Epithelial cell of proximal tubule (primary cell): ENCODE measurements at regions not wholly inside any gene's neighbourhood (a gene's known extent, or its start where the extent isn't known, plus 50 kb on each side); places are given as distances from the start of the nearest gene placed in this dataset.

Source experiments
- DNase-seq: peaks from one replicate; pipeline ENCODE4 v3.0.0-alpha.2; 2011; ENCODE audit warnings: low read depth
- H3K4me3 ChIP-seq: 2 replicates; pipeline ENCODE4 v1.5.1; 2011; ENCODE audit warnings: low read depth, mild to moderate bottlenecking, low read length
- TF ChIP-seq, protein P1 (sequence below): conservative IDR thresholded peaks from 2 replicates; pipeline ENCODE4 v1.5.1; 2012; ENCODE audit warnings: low read depth, mild to moderate bottlenecking, low read length

DNA sequence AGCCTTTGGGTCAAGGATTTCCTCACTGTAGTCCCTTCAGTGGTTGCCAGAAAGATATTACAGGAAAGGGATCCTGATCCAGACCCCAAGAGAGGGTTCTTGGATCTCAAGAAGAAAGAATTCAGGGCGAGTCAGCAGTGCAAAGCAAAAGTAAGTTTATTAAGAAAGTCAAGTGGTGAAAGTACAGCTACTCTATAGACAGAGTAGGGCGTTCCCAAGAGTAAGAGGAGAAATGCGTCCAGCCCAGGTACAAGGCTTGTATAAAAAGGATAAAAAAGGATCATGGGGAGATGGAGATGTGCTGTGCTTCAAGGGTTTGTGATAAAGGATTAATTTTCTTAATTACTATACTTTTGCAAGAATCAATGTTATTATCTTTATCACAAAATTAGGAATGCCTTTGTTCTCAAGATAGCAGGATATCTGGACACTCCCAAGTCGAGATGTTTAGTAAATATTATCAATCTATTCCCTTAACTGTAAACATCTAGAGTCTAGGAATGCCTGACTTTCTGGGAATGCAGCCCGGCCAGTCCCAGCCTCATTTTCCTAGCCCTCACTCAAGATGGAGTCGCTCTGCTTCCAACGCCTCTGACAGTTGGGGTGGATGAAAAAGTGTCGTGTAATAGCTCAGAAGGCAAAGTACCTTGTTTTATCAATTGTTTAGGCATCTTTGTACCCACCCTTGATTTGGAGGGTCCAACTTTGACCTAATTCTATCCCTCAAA lies 360.7 kb downstream of the GPM6A start:
- DNase-seq = no peak
- TF ChIP-seq, protein P1, sequence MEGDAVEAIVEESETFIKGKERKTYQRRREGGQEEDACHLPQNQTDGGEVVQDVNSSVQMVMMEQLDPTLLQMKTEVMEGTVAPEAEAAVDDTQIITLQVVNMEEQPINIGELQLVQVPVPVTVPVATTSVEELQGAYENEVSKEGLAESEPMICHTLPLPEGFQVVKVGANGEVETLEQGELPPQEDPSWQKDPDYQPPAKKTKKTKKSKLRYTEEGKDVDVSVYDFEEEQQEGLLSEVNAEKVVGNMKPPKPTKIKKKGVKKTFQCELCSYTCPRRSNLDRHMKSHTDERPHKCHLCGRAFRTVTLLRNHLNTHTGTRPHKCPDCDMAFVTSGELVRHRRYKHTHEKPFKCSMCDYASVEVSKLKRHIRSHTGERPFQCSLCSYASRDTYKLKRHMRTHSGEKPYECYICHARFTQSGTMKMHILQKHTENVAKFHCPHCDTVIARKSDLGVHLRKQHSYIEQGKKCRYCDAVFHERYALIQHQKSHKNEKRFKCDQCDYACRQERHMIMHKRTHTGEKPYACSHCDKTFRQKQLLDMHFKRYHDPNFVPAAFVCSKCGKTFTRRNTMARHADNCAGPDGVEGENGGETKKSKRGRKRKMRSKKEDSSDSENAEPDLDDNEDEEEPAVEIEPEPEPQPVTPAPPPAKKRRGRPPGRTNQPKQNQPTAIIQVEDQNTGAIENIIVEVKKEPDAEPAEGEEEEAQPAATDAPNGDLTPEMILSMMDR = no peak

DNA sequence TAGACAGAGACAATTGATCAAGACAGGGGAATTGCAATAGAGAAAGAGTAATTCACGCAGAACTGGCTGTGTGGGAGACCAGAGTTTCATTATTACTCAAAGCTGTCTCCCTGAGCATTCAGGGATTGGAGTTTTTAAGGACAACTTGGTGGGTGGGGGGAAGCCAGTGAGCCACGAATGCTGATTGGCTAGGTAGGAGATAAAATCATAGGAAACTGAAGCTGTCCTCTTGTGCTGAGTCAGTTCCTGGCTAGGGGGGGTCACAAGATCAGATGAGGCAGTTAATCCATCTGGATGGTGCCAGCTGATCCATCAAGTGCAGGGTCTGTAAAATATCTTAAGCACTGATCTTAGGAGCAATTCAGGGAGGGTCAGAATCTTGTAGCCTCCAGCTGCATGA lies 358.6 kb downstream of the GPM6A start:
- no peak for DNase-seq
- no peak overlapping the region for H3K4me3 ChIP-seq
- TF ChIP-seq, protein P1 = no peak

More for the DNA sequence above, 360.7 kb downstream of the GPM6A start:
- H3K4me3 ChIP-seq = no peak overlapping the region

DNA sequence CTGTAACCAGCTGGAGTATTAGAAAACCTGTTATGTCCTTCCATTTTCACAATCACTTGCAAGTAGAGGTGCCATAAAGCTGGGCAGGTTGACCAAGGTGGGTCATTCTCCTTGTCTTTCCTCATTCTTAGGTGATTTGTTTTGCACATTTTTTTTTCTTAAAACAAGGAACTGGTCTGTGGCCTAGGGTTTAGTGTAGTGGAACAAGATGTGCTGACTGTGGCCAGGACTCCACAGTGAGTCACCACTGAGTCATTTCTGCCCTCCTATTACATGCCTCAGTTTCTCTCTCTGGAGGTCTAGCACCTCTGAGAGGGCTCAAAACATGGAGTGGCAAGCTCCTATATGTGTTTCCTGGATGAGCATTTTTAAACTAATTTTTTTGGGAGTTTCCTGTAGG lies 355.9 kb downstream of the GPM6A start:
- DNase-seq = peak; percentile 29
- TF ChIP-seq, protein P1 = no peak
- H3K4me3 ChIP-seq = no peak overlapping the region

- H3K4me3 ChIP-seq = no peak overlapping the region
- TF ChIP-seq, protein P1 = no peak
- no peak for DNase-seq
These were observed 354.1 kb downstream of the GPM6A start for GRCh38 chr4:175457956-175458355.

GRCh38 chr4:175459571-175459970 lies 352.5 kb downstream of the GPM6A start:
- H3K4me3 ChIP-seq = no peak overlapping the region
- no peak for DNase-seq
- TF ChIP-seq, protein P1 = no peak

GRCh38 chr4:175460414-175460813 lies 351.6 kb downstream of the GPM6A start:
- TF ChIP-seq, protein P1 = no peak
- H3K4me3 ChIP-seq = no peak overlapping the region
- no peak for DNase-seq

DNA sequence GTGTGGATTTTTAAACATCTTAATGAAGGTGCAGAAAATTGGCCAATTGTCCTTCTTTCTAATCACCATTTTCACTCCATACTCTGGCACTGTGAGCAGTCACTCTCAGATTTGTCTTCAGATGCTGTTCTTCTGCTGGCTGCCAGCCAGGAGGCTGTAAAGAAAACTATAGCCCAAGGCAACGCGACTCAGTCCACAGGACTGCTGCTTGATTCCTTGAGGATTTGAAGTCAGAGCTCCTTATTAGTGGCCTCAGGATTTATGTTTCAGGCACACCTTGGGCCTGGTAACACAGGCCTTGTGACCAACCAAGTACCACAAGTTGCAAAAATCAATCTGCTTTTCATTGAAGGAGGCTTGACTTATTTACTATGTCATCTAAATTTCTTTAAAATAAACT lies 342.6 kb downstream of the GPM6A start:
- DNase-seq = no peak
- TF ChIP-seq, protein P1 = no peak
- no peak overlapping the region for H3K4me3 ChIP-seq
